ENCODE measurements at regions not wholly inside any gene's neighbourhood (a gene's known extent, or its start where the extent isn't known, plus 50 kb on each side); places are given as distances from the start of the nearest gene placed in this dataset.

DNA sequence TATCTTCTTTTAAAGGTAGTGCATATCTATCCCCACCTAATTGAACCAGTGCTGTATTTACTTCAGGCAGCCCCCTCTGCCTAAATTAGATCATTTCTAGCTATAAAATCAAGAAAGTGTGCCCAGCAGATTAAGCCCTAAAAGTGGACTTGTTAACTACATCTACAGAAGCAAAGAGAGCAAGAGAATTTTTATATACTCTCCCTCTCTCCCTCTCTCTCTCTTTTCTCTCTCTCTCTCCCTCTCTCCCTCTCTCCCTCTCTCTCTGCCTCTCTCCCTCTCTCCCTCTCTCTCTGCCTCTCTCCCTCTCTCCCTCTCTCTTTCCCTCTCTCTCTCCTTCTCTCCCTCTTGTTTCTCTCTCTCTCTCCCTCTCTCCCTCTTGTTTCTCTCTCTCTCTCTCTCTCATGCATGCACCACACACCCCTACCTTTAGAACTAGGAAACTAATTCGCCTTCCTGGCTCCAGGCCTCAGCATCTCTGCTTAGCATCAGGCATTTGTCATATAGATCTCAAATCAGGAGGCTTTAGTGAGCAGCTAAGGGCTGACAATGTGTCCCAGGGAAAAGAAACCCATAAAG lies 71.4 kb downstream of the FOXA2 start:
- TF ChIP-seq, protein P1, sequence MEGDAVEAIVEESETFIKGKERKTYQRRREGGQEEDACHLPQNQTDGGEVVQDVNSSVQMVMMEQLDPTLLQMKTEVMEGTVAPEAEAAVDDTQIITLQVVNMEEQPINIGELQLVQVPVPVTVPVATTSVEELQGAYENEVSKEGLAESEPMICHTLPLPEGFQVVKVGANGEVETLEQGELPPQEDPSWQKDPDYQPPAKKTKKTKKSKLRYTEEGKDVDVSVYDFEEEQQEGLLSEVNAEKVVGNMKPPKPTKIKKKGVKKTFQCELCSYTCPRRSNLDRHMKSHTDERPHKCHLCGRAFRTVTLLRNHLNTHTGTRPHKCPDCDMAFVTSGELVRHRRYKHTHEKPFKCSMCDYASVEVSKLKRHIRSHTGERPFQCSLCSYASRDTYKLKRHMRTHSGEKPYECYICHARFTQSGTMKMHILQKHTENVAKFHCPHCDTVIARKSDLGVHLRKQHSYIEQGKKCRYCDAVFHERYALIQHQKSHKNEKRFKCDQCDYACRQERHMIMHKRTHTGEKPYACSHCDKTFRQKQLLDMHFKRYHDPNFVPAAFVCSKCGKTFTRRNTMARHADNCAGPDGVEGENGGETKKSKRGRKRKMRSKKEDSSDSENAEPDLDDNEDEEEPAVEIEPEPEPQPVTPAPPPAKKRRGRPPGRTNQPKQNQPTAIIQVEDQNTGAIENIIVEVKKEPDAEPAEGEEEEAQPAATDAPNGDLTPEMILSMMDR (conservative IDR thresholded peaks at IDR 0.05; ENCODE audit: low read length): no peak
- no peak for TF ChIP-seq EZH2phosphoT487 (IDR thresholded peaks at IDR 0.05; ENCODE audit: borderline replicate concordance)

All from Loucy (cell line).